A172 (cell line): ENCODE measurements at regions not wholly inside any gene's neighbourhood (a gene's known extent, or its start where the extent isn't known, plus 50 kb on each side); places are given as distances from the start of the nearest gene placed in this dataset.

Experiments
- DNase-seq: peaks from one replicate; pipeline ENCODE4 v3.0.0-alpha.2; 2015; ENCODE audit warnings: low spot score

- DNase-seq: no peak
Measured at GRCh38 chr6:130766239-130767144, 60.7 kb upstream of the SMLR1 start.

- no peak for DNase-seq
Measured at GRCh38 chr6:130769861-130770260, 57.3 kb upstream of the SMLR1 start.

GRCh38 chr6:130771741-130772140 lies 55.5 kb upstream of the SMLR1 start:
- DNase-seq: no peak

- no peak for DNase-seq
Measured at GRCh38 chr6:130773860-130774259, 53.3 kb upstream of the SMLR1 start.

GRCh38 chr6:130775411-130776012 lies 51.7 kb upstream of the SMLR1 start:
- no peak for DNase-seq

- no peak for DNase-seq
Measured at GRCh38 chr6:130776287-130776925, 50.8 kb upstream of the SMLR1 start.
